IPS DF 4.7 (cell line): ENCODE measurements at regions not wholly inside any gene's neighbourhood (a gene's known extent, or its start where the extent isn't known, plus 50 kb on each side); places are given as distances from the start of the nearest gene placed in this dataset.
"Not testable (repeated sequence)": the region's sequence is repeated elsewhere in the genome, so short reads cannot be mapped to it uniquely, and the experiment has no call there.

Source experiments
- DNase-seq: peaks from one replicate; pipeline ENCODE4 v3.0.0-alpha.2; 2013; ENCODE audit warnings: low spot score; ENCODE audit errors: extremely low read depth

GRCh38 chr9:2494562-2494961 lies 127.0 kb upstream of the VLDLR start:
- peak; percentile 11 for DNase-seq

GRCh38 chr9:2495221-2496005 lies 126.2 kb upstream of the VLDLR start:
- DNase-seq: no peak

- no peak for DNase-seq
Observed at GRCh38 chr9:2496169-2496568, 125.4 kb upstream of the VLDLR start.

GRCh38 chr9:2496934-2497333 lies 124.7 kb upstream of the VLDLR start:
- DNase-seq: no peak

- DNase-seq: no peak
Observed at GRCh38 chr9:2497666-2498400, 123.8 kb upstream of the VLDLR start.

- no peak for DNase-seq
Observed at GRCh38 chr9:2502210-2502609, 119.4 kb upstream of the VLDLR start.

- no peak for DNase-seq
Observed at GRCh38 chr9:2502760-2503159, 118.8 kb upstream of the VLDLR start.

GRCh38 chr9:2506321-2506720 lies 115.3 kb upstream of the VLDLR start:
- no peak for DNase-seq

- no peak for DNase-seq
Observed at GRCh38 chr9:2523591-2523990, 98.0 kb upstream of the VLDLR start.

- no peak for DNase-seq
Observed at GRCh38 chr9:2524601-2525000, 97.0 kb upstream of the VLDLR start.

GRCh38 chr9:2525147-2525546 lies 96.4 kb upstream of the VLDLR start:
- no peak for DNase-seq

GRCh38 chr9:2526071-2526828 lies 95.3 kb upstream of the VLDLR start:
- DNase-seq: no peak

GRCh38 chr9:2531481-2531880 lies 90.1 kb upstream of the VLDLR start:
- no peak for DNase-seq

GRCh38 chr9:2536511-2536910 lies 85.1 kb upstream of the VLDLR start:
- no peak for DNase-seq

- DNase-seq: no peak
Observed at GRCh38 chr9:2545881-2546490, 75.6 kb upstream of the VLDLR start.

GRCh38 chr9:2555899-2556600 lies 65.5 kb upstream of the VLDLR start:
- not testable (repeated sequence) for DNase-seq

GRCh38 chr9:2557693-2558092 lies 63.9 kb upstream of the VLDLR start:
- DNase-seq: no peak

GRCh38 chr9:2559192-2560152 lies 62.1 kb upstream of the VLDLR start:
- DNase-seq: no peak

GRCh38 chr9:2560180-2560579 lies 61.4 kb upstream of the VLDLR start:
- no peak for DNase-seq
